GM19324 (cell line): ENCODE measurements at regions not wholly inside any gene's neighbourhood (a gene's known extent, or its start where the extent isn't known, plus 50 kb on each side); places are given as distances from the start of the nearest gene placed in this dataset.
A peak's percentile ranks its signal among the peaks of the same experiment; 100 is the strongest.

Experiments
- ATAC-seq: cut with Tn5 transposase; IDR thresholded peaks from one replicate; pipeline ENCODE4 v1.9.1; 2021; ENCODE audit warnings: mild to moderate bottlenecking, moderate library complexity; ENCODE audit not compliant: unreplicated experiment, low FRiP score

DNA sequence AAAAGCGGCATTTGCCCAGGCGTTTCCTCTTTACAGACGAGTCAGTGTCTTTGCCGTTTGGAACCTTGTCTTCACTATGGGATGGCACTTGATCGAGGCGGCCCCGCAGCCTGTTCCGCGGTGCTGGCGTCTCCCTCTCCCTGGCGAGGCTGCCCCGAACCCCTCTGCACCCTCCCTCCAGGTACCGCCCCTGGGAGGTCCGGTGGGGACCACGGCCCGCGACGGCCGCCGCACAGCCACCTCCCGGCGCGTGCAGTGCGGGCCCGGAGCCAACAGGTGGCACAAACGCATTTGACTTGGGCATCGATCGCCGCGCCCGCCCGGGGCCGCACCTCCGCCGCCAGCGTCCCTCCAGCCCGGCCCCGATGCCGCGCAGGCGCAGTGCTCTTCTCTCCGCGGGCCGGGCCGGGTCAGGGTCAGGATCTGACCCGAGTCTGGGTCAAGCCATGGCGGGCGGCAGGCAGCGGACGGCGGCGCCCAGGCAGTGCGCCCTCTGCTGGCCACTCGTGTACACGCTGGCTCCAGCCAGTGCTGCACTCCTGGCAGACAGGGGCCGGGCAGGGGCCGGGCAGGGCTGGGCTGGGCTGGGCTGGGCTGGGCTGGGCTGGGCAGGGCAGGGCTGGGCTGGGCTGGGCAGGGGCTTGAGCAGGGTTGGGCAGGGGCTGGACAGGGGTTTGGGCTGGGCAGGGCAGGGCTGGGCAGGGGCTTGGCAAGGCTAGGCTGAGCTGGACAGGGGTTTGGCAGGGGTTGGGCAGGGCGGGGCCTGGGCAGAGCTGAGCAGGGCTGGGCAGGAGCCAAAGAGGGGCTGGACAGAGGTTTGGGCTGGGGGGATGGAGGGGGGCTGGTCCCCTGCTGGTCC is 155.8 kb upstream of the IRX4 start:
- ATAC-seq: peak; percentile 95

DNA sequence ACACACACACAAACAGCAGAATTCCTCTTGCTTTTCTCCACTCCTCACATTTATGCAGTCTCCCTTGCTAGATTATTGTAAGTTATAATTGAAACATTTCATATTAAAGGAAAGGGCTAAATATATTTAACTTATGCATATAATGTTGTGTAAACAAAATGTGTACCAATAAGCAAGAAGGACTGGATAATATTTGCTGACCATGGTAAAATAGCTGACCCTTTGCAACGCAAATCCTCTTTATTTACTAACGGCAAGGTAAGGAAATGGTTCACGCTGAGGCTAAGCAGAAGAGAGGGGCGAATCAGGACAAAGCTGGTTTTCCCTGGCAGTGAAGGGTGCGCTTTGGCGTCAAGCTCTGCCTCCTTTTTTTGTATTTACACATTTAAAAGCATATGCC is 154.2 kb upstream of the IRX4 start:
- ATAC-seq: no peak

DNA sequence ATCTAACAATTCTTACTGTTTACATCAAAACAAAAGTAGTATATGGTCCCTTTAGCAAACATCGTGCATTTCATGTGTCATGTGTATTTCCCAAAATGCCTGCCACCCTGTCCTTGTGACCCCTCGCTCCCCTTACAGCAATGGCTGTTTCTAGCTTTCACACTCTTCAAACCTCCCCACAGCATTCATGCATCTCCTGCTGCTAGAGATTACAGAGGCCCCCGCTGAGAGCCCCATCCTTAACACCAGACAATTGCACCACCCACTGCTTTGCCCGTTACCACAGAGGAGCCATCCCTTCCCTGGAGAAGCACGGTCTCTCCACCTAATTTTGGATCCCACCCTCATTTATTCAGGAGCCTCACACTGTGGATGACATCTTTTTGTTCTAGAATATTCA is 149.7 kb upstream of the IRX4 start:
- ATAC-seq: no peak

DNA sequence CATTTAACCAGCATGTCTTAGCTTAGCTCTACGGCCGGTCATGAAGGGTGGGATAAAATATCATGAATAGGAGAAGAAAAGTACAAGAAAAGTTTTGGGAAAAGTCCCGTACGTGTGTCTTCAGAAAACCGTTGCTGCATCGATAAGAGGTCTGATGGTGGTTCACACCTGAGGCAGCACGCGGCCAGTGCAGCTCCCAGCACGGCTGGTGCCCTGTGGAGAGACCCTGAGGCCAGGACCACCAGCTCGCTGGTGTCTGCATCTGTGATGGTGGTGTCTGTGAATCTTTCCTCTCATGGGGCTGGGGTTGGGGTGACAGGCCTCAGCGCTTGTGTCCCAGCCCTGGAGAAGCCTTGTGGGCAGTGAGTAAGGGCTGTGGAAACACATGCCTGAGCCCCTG is 148.9 kb upstream of the IRX4 start:
- ATAC-seq: no peak

DNA sequence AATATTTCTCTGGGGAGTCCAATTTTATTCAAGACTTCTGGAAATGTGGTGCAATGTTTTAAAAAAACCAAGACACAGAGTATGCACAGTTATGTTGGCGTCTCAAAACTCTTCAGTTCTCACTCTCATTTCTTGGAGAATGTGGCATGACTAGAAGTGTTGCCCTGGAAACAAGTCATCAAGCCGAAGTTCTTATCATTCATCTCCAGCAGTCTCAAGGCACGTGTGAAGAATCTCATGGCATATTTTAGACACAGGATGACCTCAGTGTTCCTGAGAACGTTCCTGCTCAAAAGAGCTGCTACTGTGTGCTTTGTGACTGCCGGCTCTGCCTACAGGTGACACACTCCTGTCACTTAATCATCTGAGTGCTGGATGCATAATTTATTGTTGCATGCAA is 147.4 kb upstream of the IRX4 start:
- no peak for ATAC-seq

DNA sequence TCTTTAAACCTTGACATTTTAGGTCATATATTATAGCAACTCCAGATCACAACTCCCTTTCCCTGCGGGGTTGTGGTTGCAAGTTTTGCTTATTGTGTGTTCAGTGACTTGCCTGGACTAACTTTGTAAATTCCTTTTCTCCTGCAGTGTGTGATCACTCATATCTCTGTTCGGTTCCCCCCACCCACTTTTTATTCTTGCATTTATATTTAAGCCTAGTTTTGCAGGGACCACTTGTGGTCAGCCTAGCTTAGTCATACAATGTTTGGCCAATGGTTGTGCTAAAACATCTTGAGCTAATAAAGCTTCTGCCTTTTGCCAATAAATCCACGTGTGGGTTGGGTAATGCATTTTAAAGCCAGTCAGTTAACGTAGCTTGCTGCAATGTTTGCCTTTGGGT is 146.5 kb upstream of the IRX4 start:
- ATAC-seq: no peak

DNA sequence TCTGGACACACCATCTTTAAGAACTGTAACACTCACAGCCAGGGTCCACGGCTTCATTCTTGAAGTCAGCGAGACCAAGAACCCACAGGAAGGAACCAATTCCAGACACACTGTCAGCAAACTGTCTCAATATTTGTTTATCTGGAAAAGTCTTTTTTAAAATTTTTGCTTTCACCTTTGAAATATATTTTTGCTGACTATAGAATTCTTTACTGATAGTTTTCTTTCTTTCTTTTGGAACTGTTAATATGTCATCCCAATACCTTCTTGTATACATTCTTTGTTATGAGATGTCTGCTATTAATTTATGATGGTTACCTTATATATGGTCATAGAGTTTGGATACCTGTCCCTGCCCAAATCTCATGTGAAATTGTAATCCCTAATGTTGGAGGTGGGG is 145.1 kb upstream of the IRX4 start:
- ATAC-seq: no peak

DNA sequence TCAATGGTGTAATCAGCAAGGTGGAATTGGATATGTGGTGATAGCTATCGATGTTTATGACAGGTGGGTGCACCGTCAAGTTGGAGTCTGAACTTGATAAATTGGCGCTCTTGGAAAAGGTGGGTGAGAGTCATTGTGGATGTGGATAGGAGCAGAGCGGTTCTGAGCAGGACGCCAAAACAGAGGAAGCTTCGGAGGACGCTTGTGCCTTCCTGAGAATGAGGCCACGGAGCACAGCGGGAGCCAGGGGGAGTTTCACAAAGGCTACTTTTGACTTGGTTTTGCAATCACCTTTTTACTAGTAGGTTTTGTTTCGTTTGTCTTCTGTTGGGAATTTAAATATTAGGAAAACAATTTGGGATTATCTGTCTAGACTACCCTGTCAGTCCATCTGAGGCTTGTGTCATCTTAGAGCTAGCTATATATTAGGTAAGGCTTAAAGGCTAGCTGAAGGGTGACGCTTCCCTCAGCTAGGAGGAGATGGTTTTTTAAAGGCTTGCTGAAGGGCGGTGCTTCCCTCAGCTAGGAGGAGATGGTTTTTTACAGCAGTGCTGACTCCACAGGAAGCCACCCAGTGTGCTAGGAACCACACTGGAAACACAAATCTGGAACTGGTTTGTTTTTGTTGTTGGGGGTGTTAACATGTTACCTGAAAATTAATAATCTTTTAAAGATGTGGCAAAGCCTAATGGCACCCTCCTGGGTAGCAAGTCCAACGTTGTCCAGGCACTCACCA is 142.4 kb upstream of the IRX4 start:
- ATAC-seq: no peak

DNA sequence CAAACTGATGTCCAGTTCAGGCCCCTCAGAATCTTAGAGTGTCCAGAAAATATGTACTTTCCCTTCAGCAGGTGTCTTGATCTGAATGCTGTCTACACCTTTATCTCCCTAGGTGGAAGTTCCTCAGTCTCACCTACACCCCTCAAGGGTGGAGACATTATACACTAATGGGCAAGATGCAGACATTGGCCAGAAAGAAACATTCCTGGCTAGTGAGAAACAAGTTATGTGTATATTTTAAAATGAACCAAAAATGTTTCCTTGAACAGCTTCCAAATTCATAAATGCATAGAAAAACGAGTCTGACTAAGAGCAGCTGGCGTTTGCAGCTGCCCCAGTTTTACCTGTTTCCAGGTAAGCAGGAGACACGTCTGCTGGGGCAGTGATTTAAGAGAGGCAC is 140.5 kb upstream of the IRX4 start:
- ATAC-seq: no peak

DNA sequence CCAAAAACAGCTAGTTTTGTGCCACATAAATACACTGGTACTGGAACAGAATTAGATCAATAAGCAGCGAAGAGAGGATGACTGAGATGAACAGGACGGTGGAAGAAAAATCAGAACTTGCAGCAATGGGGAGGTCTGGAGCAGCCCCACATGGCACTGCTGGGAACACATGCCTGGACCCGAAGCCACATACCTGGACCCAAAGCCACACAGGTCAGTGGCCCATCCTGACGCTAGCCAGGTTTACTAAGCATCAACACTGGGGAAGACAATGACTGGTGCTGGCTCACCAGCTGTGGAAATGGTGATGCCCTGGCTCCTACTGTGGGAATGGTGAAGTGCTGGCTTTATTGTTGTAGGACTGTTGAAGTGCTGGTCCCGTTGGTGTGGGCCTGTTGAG is 139.7 kb upstream of the IRX4 start:
- no peak for ATAC-seq

DNA sequence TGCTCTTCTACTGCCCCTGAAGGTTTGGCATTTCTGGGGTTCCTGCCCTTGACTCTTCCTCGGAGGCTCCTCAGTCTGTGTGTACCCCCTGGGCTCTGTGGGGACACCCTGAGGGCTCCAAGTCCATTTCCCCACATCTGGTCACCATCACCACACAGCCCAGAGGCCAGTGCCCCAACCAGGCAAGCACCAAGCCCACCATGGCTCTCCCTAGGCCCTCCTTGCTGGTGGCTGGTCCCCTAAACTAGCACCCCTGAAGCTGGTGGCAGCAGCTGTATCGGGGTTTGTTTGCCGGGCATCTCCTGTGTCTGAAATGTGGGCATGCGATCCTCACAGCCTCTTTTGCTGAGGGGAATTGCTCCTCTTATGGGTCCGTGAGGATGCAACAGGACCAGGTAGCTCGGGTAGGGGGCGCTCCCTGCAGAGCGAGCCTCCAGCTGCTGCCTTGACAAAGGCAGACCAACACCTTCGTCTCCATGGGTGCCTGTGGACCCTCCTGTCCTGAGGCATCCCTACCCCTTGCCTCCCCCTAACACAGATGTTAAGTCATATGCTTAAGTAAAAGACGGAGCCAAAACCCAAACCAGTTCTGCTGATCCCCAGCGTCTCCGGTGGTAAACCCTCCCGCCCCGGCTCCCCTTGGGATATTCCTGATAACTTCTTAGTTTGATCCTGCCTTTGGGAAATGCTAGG is 138.9 kb upstream of the IRX4 start:
- ATAC-seq: no peak

DNA sequence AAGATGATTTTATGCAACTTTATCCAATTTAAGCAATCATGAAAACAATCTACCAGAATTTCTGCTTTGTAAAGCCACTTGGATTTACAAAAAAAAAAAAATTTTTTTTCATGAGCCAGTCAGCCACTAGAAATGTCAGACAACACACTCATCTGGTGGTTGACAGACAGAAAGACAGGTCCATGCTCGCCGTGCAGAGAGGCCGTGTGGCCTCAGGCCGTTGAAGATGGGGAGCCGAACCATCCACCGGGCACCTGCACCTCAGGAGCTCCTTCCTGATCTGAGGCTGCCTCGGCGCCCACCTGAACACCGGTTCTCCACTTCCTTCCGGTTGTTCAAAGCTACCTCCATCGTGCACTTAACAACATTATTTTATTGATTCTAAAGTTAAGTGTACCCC is 138.0 kb upstream of the IRX4 start:
- ATAC-seq: no peak

DNA sequence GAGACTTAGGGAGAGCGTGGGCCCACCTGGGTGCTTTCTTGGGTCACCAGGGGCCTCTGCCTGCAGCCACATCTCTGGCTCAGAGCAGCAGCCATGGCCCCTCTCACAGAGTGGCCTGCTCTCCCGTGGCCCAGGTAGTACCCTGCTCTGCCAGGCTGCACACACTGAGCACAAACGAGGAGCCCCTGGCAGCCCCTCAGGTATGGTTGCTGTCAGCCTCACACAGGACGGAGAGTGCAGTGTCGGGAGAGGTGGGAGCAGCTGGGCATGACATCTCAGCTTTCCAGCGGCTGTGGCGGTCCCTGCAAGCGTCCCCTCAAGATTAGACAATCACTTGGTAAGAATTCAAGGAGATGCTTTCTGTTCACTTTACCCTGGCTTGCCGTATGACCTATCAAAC is 137.0 kb upstream of the IRX4 start:
- no peak for ATAC-seq

DNA sequence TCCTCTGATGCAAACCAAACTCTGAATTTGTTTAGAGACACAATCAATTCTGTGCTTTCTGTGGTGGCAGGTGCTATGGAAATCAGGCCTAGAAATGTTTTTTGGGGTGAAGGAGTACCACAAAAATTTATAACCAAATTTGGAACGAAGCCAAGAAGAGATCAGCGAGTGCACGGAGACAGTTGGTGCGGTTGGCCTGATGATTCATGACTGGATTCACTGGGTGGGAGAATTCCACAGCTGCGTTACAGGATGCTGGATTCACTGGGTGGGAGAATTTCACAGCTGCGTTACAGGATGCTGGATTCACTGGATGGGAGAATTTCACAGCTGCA is 135.6 kb upstream of the IRX4 start:
- ATAC-seq: no peak

DNA sequence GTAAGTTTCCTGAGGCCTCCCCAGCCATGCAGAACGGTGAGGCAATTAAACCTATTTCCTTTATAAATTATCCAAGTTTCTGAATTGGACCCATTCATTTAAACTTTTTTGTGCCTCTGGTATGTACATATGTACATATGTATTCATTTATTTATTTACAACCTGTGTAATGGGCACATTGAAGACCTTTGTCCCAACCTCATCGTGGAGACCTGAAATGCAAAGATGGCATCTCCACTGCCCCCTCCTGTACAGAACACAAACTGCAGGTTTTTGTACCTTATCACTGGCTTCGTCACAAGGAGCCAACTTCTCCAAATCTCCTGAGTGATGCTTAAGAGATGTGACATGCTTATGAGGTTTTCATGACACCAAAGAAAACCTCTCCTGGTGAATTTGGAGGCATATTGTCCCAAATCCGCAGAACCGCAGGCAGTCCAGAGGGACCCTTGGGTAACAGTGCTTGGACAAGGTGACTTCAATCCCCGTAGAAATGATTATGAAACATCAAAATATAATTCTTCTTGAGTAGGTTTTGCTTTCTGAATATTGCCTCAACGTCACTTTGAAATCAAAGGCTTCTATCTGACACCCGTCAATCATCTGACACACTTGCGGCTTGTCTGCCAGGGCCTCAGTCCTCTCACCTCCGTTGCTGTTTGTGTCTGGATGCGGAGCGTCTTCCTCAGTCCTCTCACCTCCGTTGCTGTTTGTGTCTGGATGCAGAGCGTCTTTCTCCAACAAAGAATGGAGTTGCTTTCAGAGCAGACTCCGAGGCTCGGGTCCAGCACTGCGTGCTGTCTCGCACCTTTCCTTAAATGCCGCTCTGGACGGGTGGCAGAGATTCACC is 135.0 kb upstream of the IRX4 start:
- ATAC-seq: no peak

DNA sequence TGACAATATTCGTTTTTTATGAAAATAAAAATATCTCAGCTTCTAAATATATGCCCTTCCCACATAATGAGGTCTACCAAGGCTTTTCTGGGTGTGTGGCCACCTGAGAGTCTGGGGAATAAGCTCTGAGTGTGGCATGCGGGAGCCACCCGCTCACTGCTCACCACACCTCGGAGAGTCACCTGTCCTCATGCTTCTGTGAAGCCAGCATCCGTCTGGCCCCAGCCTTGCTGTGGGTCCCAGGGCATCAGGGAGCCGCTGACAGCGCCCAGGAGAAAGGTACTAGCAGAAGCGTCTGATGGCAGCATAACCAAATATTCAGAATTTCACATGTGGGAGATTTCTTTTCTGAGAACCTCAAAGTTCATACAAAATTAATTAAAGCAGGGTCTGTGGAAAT is 133.2 kb upstream of the IRX4 start:
- no peak for ATAC-seq

DNA sequence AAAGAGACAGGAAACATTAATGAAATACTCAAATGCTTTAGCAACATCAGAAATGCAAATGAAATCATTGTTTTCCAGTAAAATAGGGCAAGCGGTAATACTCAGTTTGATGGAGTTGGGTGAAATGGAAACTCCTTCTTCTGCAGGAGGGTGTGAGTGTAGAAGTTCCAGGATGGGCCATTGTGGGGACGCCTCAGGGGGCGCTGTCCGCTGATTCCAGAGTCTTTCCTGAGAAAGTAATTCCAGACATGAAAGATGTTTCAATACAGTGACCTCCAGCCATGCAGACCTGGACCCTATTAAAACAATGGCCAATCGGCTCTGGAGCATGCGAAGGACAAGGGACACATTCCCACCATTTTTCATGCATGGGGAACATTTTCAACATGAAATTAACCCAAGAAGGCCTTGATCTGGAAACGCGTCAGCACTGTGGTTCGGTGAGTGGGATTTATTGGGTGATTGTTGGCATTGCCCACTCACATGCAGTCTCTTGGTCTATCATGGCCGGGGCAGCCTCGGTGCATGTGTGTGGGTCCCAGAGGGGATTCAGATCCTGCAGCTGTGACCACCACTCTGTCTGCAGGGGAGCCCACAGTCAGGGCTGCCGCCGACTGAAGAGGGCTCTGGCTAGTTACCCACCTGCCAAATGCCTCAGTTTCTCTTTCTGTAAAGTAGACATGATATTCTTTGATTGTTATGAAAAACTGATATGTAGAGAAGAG is 132.6 kb upstream of the IRX4 start:
- ATAC-seq: no peak

DNA sequence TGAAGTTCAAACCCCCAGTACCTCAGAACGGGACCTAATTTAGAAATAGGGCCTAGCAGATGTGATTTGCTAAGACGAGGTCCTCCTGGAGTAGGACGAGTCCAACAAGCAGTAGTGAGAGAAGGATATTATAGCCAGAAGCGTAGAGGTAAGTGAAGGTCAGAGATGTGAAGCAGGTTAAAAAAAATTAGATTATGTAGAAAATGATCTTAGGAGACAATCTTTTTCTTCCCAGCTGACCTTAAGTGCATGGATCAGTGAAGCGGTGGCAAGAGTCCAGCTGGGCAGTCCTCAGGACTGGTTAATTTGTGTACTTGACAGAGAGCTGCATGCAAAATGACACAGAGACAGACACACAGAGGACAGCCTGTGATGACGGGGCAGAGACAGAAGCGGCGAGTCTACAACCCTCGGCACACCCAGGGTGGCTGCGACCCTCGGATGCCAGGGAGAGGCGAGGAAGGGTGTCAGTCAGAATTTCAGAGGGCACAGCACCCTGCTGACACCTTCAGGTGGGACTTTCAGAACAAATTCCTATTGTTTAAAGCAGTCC is 131.4 kb upstream of the IRX4 start:
- ATAC-seq: no peak

DNA sequence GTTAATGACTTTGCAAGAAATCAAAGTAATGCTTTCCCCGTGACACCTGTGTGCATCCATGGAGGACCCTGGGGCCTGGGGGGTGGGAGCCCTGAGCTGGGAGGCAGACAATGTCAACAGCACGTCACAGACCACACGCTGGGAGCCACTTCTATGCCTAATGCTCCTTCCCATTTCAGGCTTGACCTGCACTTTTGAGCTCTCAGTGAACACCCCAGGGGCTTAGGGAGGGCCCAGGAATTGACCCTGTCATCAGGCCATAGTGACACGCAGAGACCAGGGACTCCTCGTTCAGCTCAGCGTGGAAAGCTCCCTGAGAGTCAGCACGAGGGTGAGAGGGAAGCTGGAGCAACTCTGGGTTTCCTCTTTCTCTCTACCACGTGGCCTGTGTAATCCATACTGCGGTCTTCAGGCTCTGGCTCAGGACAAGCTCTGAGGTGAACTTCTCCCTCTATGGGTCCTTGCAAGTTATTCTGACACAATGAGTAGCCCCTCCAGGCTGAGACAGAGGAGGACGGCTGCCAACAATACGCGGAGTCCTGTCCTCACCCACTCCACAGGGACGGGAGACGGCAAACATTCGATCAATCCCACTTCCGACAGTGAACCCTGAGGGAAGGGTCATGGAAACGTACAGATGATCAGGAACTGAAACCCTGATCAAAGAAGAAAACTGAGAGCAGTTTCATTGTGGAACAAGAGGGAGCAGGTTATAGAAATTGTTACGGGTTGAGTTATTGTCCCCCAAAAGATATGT is 130.8 kb upstream of the IRX4 start:
- ATAC-seq: no peak
